ENCODE measurements at regions not wholly inside any gene's neighbourhood (a gene's known extent, or its start where the extent isn't known, plus 50 kb on each side); places are given as distances from the start of the nearest gene placed in this dataset.

- no peak for TF ChIP-seq ZNF800 (CRISPR knock-in tag; IDR thresholded peaks at IDR 0.05)
- no peak for TF ChIP-seq ZNF572 (CRISPR knock-in tag; IDR thresholded peaks at IDR 0.05)
- TF ChIP-seq SMYD3 (CRISPR knock-in tag; IDR thresholded peaks at IDR 0.05) = no peak
- TF ChIP-seq KIAA2018 (CRISPR knock-in tag; IDR thresholded peaks at IDR 0.05; ENCODE audit: borderline replicate concordance) = no peak
- TF ChIP-seq TFAP4 (IDR thresholded peaks at IDR 0.05; ENCODE audit: borderline replicate concordance, low read depth) = no peak
- no peak for TF ChIP-seq MXD1 (CRISPR knock-in tag; IDR thresholded peaks at IDR 0.05)
- no peak for TF ChIP-seq MTA1 (CRISPR knock-in tag; IDR thresholded peaks at IDR 0.05; ENCODE audit: borderline replicate concordance)
- no peak for TF ChIP-seq ZNF615 (CRISPR knock-in tag; IDR thresholded peaks at IDR 0.05; ENCODE audit: borderline replicate concordance)
Measured at GRCh38 chr1:199780948-199781670, 246.4 kb upstream of the NR5A2 start (continued).
